ENCODE measurements at regions not wholly inside any gene's neighbourhood (a gene's known extent, or its start where the extent isn't known, plus 50 kb on each side); places are given as distances from the start of the nearest gene placed in this dataset.

DNA sequence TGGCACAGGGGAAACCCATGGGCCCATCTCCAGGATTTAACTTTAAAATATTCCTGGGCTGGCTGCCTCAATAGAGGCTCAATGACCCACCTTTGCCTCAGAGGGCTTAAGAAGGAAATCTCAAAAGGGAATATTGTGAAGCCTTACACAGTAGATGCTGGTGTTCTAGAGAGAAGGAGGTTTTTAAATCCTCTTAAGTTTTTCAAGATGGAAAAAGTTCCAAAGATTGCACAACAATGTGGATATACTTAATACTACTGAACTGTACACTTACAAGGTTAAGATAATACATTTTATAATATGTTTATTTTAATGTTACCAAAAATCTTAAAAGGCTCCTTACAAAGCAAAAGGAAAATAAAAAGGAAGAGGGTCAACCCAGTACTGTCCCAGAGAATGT lies 54.9 kb upstream of the LCLAT1 start:
- Mint-ChIP-seq H3K27ac (ENCODE audit: unreplicated experiment) (no peak overlapping the region), H3K9me3 (ENCODE audit: unreplicated experiment) (no peaks in the 10 kb centered on the region), H3K36me3 (ENCODE audit: low read depth, unreplicated experiment) (no peaks in the 10 kb centered on the region), H3K4me1 (ENCODE audit: unreplicated experiment) (no peaks in the 10 kb centered on the region), H3K27me3 (ENCODE audit: unreplicated experiment) (no peaks in the 10 kb centered on the region), H3K4me3 (ENCODE audit: unreplicated experiment) (no peak overlapping the region)
- TF ChIP-seq, protein P1, sequence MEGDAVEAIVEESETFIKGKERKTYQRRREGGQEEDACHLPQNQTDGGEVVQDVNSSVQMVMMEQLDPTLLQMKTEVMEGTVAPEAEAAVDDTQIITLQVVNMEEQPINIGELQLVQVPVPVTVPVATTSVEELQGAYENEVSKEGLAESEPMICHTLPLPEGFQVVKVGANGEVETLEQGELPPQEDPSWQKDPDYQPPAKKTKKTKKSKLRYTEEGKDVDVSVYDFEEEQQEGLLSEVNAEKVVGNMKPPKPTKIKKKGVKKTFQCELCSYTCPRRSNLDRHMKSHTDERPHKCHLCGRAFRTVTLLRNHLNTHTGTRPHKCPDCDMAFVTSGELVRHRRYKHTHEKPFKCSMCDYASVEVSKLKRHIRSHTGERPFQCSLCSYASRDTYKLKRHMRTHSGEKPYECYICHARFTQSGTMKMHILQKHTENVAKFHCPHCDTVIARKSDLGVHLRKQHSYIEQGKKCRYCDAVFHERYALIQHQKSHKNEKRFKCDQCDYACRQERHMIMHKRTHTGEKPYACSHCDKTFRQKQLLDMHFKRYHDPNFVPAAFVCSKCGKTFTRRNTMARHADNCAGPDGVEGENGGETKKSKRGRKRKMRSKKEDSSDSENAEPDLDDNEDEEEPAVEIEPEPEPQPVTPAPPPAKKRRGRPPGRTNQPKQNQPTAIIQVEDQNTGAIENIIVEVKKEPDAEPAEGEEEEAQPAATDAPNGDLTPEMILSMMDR (IDR thresholded peaks at IDR 0.05; ENCODE audit: unreplicated experiment), result no peak
- no peak for DNase-seq (ENCODE audit: low spot score)

DNA sequence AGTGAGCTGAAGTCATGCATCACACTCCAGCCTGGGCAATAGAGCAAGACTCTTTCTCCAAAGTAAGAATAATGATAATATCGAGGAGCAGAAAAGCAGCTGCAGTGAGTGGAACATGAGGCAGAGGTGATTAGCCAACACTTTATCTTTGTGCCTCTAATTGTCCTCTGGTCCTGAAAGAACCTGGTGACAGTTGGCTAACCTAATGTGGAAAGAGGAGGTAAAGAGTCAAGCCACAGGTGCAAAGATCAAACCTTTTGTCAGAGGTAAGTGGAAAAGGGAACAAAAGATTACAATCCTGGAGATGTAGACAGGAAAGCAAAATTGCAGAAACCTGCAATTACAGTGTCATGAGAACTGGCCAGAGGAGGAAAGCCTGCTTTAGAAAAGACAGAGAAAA lies 53.5 kb upstream of the LCLAT1 start:
- Mint-ChIP-seq H3K4me1 (ENCODE audit: unreplicated experiment) (no peaks in the 10 kb centered on the region), H3K27me3 (ENCODE audit: unreplicated experiment) (no peaks in the 10 kb centered on the region), H3K36me3 (ENCODE audit: low read depth, unreplicated experiment) (no peaks in the 10 kb centered on the region), H3K27ac (ENCODE audit: unreplicated experiment) (no peak overlapping the region), H3K4me3 (ENCODE audit: unreplicated experiment) (no peak overlapping the region), H3K9me3 (ENCODE audit: unreplicated experiment) (no peaks in the 10 kb centered on the region)
- no peak for DNase-seq (ENCODE audit: low spot score)
- TF ChIP-seq, protein P1 (IDR thresholded peaks at IDR 0.05; ENCODE audit: unreplicated experiment), result no peak

DNA sequence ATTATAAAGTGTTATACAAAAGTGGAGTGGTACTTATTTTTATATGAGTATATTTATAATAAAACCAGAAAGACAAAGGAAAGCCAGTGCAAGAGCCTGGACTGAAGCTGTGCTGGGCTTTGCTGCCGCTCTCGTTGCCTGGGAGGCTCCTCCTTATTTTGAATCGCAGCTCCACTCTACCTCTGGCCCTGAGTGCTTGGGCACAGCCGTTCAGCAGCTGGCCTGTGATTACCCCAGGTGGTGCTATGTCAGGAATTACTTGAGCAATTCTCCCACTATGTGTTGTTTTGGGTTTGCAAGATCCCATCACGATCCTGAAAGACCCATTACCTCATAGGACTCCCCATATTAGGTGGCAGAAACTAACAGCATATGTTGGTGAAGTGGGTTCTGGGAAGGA lies 53.0 kb upstream of the LCLAT1 start:
- DNase-seq (ENCODE audit: low spot score), result no peak
- no peak overlapping the region for H3K4me3 Mint-ChIP-seq (ENCODE audit: unreplicated experiment)
- no peaks in the 10 kb centered on the region for H3K36me3 Mint-ChIP-seq (ENCODE audit: low read depth, unreplicated experiment)
- TF ChIP-seq, protein P1 (IDR thresholded peaks at IDR 0.05; ENCODE audit: unreplicated experiment), result no peak
- no peaks in the 10 kb centered on the region for H3K9me3 Mint-ChIP-seq (ENCODE audit: unreplicated experiment)
- H3K4me1 Mint-ChIP-seq (ENCODE audit: unreplicated experiment), result no peaks in the 10 kb centered on the region
- no peaks in the 10 kb centered on the region for H3K27me3 Mint-ChIP-seq (ENCODE audit: unreplicated experiment)
- no peak overlapping the region for H3K27ac Mint-ChIP-seq (ENCODE audit: unreplicated experiment)

DNA sequence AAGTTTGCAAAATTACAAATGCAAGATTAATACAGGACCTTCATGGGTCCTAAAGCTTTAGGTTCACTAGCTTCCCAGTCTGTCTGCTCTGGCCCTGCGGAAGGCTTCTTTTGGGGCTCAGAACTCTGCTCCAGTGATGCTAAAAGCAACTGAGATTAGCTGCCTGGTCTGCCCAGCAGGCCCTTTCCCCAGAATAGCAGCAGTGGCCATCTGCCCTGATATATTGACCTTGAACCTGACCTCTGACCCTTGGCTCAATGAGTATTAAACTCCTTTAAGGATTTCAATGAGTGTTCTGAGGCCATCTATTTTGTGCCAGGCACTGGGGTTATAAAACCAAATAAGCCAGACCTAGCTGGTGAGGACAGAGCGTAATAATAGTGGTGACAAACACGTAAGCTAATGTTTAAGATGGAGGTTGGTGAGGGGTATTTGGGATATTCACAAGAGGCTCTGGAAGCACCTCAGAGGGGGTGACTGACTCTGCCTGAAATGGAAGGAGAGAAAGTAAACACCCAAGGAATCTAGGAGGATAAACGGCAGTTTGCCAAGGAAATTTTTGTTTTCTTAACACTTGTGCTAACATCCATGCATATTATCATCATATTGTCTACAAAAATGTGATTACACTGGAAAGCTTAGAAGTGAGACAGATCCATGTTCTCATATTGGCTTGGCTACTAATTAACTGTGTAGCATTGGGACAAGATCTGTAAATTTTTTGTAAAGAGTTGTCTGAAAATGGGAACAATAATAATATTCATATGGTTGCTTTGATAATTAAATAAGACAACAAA lies 50.4 kb upstream of the LCLAT1 start:
- no peaks in the 10 kb centered on the region for H3K27me3 Mint-ChIP-seq (ENCODE audit: unreplicated experiment)

More for the DNA sequence above, 50.4 kb upstream of the LCLAT1 start:
- no peak for DNase-seq (ENCODE audit: low spot score)
- no peak overlapping the region for H3K4me3 Mint-ChIP-seq (ENCODE audit: unreplicated experiment)
- no peaks in the 10 kb centered on the region for H3K36me3 Mint-ChIP-seq (ENCODE audit: low read depth, unreplicated experiment)
- H3K27ac Mint-ChIP-seq (ENCODE audit: unreplicated experiment), result no peak overlapping the region
- H3K9me3 Mint-ChIP-seq (ENCODE audit: unreplicated experiment), result no peaks in the 10 kb centered on the region
- TF ChIP-seq, protein P1 (IDR thresholded peaks at IDR 0.05; ENCODE audit: unreplicated experiment), result no peak
- H3K4me1 Mint-ChIP-seq (ENCODE audit: unreplicated experiment), result no peaks in the 10 kb centered on the region
